ENCODE measurements at regions not wholly inside any gene's neighbourhood (a gene's known extent, or its start where the extent isn't known, plus 50 kb on each side); places are given as distances from the start of the nearest gene placed in this dataset.

DNA sequence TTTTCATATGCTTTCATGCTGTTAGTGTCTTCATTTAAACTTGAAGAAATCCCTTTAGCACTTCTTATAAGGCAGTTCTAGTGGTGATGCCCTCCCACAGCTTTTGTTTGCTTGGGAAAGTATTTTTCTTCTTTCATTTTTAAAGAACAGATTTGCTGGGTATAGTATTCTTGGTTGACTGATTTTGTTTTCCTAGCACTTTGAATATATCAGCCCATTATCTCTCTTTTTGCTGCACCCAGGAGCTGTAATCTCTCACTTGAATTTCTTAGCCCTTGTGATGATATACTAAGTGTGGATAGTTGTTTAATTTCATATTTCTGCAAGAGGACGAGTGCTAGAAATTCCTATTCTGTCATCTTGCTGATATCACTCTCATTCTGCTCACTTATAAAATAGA, 283.7 kb downstream of the GPAT3 start:
- no peaks in the 10 kb centered on the region for H3K9me3 ChIP-seq
- H3K27me3 ChIP-seq, result no peaks in the 10 kb centered on the region
- TF ChIP-seq CTCF (IDR thresholded peaks at IDR 0.05) (no peak), POLR2A (IDR thresholded peaks at IDR 0.05) (no peak)
- WGBS, 2 donors, result 82 to 91% methylated on average over 1 of the region's 1 CpG
- H3K4me3 ChIP-seq, result no peak overlapping the region
- H3K36me3 ChIP-seq (ENCODE audit: low read depth, missing control alignments), result no peaks in the 10 kb centered on the region
- H3K4me1 ChIP-seq, result no peaks in the 10 kb centered on the region
- DNase-seq, result no peak
- H3K27ac ChIP-seq, result no peak overlapping the region
- intact Hi-C loops (cut with DNase I; ENCODE audit: low total_unique reads), result no loop called here

DNA sequence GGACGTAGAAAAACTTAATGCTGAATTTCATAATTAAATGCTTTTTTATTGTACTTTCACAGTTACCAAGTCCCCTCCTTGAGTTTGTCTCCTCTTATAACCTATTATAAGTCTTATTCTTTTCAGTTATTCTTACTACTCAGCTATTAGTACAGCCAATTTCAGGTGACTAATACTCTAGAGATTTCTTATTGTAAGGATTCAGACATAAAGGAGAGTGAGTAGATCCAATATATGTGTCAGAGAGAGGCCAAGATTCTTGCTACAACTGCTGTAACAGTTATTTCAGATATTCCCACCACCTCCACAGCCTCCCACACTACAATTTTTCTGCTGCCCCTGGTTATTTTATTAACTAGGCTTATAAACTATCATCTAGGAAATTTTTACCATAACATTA, 274.5 kb downstream of the GPAT3 start:
- 65 to 83% methylated on average over 1 of the region's 1 CpG for WGBS, 2 donors

GRCh38 chr4:83809581-83809980, 273.7 kb downstream of the GPAT3 start:
- WGBS, 2 donors, result 82 to 84% methylated on average over 2 of the region's 2 CpGs
- no peak for DNase-seq
- intact Hi-C loops (cut with DNase I; ENCODE audit: low total_unique reads), result no loop called here
- H3K27ac ChIP-seq, result no peak overlapping the region
- no peaks in the 10 kb centered on the region for H3K4me1 ChIP-seq
- H3K36me3 ChIP-seq (ENCODE audit: low read depth, missing control alignments), result no peaks in the 10 kb centered on the region
- H3K4me3 ChIP-seq, result no peak overlapping the region
- TF ChIP-seq POLR2A (IDR thresholded peaks at IDR 0.05) (no peak), CTCF (IDR thresholded peaks at IDR 0.05) (no peak)
- H3K27me3 ChIP-seq, result no peaks in the 10 kb centered on the region
- no peaks in the 10 kb centered on the region for H3K9me3 ChIP-seq

More for the DNA sequence above, 274.5 kb downstream of the GPAT3 start:
- no peaks in the 10 kb centered on the region for H3K36me3 ChIP-seq (ENCODE audit: low read depth, missing control alignments)
- H3K4me1 ChIP-seq, result no peaks in the 10 kb centered on the region
- no peak overlapping the region for H3K27ac ChIP-seq
- intact Hi-C loops (cut with DNase I; ENCODE audit: low total_unique reads), result no loop called here
- no peaks in the 10 kb centered on the region for H3K27me3 ChIP-seq
- no peak for DNase-seq
- no peak overlapping the region for H3K4me3 ChIP-seq
- H3K9me3 ChIP-seq, result no peaks in the 10 kb centered on the region
- TF ChIP-seq POLR2A (IDR thresholded peaks at IDR 0.05) (no peak), CTCF (IDR thresholded peaks at IDR 0.05) (no peak)

GRCh38 chr4:83793481-83793880, 257.6 kb downstream of the GPAT3 start:
- Histone ChIP-seq H3K4me1 (no peaks in the 10 kb centered on the region), H3K27me3 (no peaks in the 10 kb centered on the region), H3K4me3 (no peak overlapping the region), H3K27ac (no peak overlapping the region), H3K9me3 (no peaks in the 10 kb centered on the region), H3K36me3 (ENCODE audit: low read depth, missing control alignments) (no peaks in the 10 kb centered on the region)
- TF ChIP-seq POLR2A (IDR thresholded peaks at IDR 0.05), result no peak
- no peak for TF ChIP-seq CTCF (IDR thresholded peaks at IDR 0.05)
- intact Hi-C loops (cut with DNase I; ENCODE audit: low total_unique reads), result no loop called here
- DNase-seq, result no peak
- WGBS, 2 donors, result 48 to 79% methylated on average over 2 of the region's 2 CpGs

GRCh38 chr4:83785891-83786290, 250.0 kb downstream of the GPAT3 start:
- intact Hi-C loops (cut with DNase I; ENCODE audit: low total_unique reads), result no loop called here

More at GRCh38 chr4:83785891-83786290, 250.0 kb downstream of the GPAT3 start:
- Histone ChIP-seq H3K9me3 (no peaks in the 10 kb centered on the region), H3K36me3 (ENCODE audit: low read depth, missing control alignments) (no peaks in the 10 kb centered on the region), H3K27me3 (no peaks in the 10 kb centered on the region), H3K27ac (no peak overlapping the region), H3K4me3 (no peak overlapping the region), H3K4me1 (no peaks in the 10 kb centered on the region)
- TF ChIP-seq CTCF (IDR thresholded peaks at IDR 0.05) (no peak), POLR2A (IDR thresholded peaks at IDR 0.05) (no peak)
- DNase-seq, result no peak
- 47 to 68% methylated on average over 1 of the region's 1 CpG for WGBS, 2 donors

Measured in testis (tissue), 2 donors.